ENCODE measurements at regions not wholly inside any gene's neighbourhood (a gene's known extent, or its start where the extent isn't known, plus 50 kb on each side); places are given as distances from the start of the nearest gene placed in this dataset.

GRCh38 chr22:44410451-44410991 lies 87.5 kb downstream of the RTL6 start:
- no peak for TF ChIP-seq EP300 (conservative IDR thresholded peaks at IDR 0.05; ENCODE audit: poor library complexity, severe bottlenecking)
- no peak for TF ChIP-seq CTCF (IDR thresholded peaks at IDR 0.05; ENCODE audit: poor library complexity, severe bottlenecking)
- Histone ChIP-seq H3K4me2 (ENCODE audit: low read length) (no peak overlapping the region), H3K9me3 (ENCODE audit: low read length) (no peaks in the 10 kb centered on the region), H3K9me2 (ENCODE audit: insufficient read depth, low read length) (no peaks in the 10 kb centered on the region), H3K9ac (ENCODE audit: low read length) (no peak overlapping the region), H3K27me3 (ENCODE audit: insufficient read depth, low read depth, low read length) (no peaks in the 10 kb centered on the region), H3K27ac (ENCODE audit: low read length) (no peak overlapping the region), H3K4me3 (ENCODE audit: low read length) (no peak overlapping the region), H3K79me2 (replicated peaks; ENCODE audit: insufficient read depth, low read length) (no peaks in the 10 kb centered on the region), H3F3A (ENCODE audit: insufficient read depth, low read length, poor library complexity, severe bottlenecking) (no peaks in the 10 kb centered on the region), H4K20me1 (ENCODE audit: insufficient read depth) (no peaks in the 10 kb centered on the region), H2AFZ (ENCODE audit: low read depth, low read length) (no peak overlapping the region), H3K36me3 (ENCODE audit: insufficient read depth, low read length) (no peaks in the 10 kb centered on the region)

- Histone ChIP-seq H3K27ac (ENCODE audit: low read length) (no peak overlapping the region), H3K36me3 (ENCODE audit: insufficient read depth, low read length) (no peaks in the 10 kb centered on the region), H3K4me2 (ENCODE audit: low read length) (no peak overlapping the region), H3K9ac (ENCODE audit: low read length) (no peak overlapping the region), H3K79me2 (replicated peaks; ENCODE audit: insufficient read depth, low read length) (no peaks in the 10 kb centered on the region), H3K4me3 (ENCODE audit: low read length) (no peak overlapping the region), H3K27me3 (ENCODE audit: insufficient read depth, low read depth, low read length) (no peaks in the 10 kb centered on the region), H3K9me2 (ENCODE audit: insufficient read depth, low read length) (no peaks in the 10 kb centered on the region), H3F3A (ENCODE audit: insufficient read depth, low read length, poor library complexity, severe bottlenecking) (no peaks in the 10 kb centered on the region), H4K20me1 (ENCODE audit: insufficient read depth) (no peaks in the 10 kb centered on the region), H3K9me3 (ENCODE audit: low read length) (no peaks in the 10 kb centered on the region), H2AFZ (ENCODE audit: low read depth, low read length) (no peak overlapping the region)
- TF ChIP-seq RAD21 (conservative IDR thresholded peaks at IDR 0.05) (no peak), MXI1 (conservative IDR thresholded peaks at IDR 0.05; ENCODE audit: poor library complexity, severe bottlenecking) (no peak), CTCF (IDR thresholded peaks at IDR 0.05; ENCODE audit: poor library complexity, severe bottlenecking) (no peak), REST (IDR thresholded peaks at IDR 0.05; ENCODE audit: borderline replicate concordance) (no peak), POLR2AphosphoS5 (IDR thresholded peaks at IDR 0.05) (no peak), EP300 (conservative IDR thresholded peaks at IDR 0.05; ENCODE audit: poor library complexity, severe bottlenecking) (no peak), SMC3 (conservative IDR thresholded peaks at IDR 0.05; ENCODE audit: poor library complexity) (no peak), TAF1 (IDR thresholded peaks at IDR 0.05; ENCODE audit: low read depth) (no peak), EZH2 (IDR thresholded peaks at IDR 0.05; ENCODE audit: borderline replicate concordance, insufficient read depth, low read length, poor library complexity, severe bottlenecking) (no peak)
Observed at GRCh38 chr22:44409974-44410316, 88.1 kb downstream of the RTL6 start.
